ENCODE measurements at regions not wholly inside any gene's neighbourhood (a gene's known extent, or its start where the extent isn't known, plus 50 kb on each side); places are given as distances from the start of the nearest gene placed in this dataset.

DNA sequence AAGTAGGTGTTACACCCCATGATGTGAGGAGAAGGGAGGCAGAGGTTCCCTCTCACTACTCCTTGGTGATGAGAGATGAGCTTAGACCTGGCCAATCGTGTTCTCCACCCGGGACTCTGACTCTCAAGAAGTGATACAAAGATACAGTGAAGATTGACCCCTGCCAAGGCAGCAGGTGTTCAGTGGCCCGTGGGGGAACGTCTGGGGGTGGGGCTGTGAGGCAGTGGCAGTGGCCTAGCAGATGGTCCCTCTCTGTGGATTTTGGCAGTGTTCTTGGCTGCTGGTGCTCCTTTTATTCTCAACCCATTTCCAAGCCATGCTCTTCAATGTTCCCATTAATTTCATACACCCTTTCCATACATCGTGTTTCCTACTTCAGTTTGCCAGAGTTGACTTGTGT is 120.4 kb upstream of the NEDD4L start:
- TF ChIP-seq, protein P1, sequence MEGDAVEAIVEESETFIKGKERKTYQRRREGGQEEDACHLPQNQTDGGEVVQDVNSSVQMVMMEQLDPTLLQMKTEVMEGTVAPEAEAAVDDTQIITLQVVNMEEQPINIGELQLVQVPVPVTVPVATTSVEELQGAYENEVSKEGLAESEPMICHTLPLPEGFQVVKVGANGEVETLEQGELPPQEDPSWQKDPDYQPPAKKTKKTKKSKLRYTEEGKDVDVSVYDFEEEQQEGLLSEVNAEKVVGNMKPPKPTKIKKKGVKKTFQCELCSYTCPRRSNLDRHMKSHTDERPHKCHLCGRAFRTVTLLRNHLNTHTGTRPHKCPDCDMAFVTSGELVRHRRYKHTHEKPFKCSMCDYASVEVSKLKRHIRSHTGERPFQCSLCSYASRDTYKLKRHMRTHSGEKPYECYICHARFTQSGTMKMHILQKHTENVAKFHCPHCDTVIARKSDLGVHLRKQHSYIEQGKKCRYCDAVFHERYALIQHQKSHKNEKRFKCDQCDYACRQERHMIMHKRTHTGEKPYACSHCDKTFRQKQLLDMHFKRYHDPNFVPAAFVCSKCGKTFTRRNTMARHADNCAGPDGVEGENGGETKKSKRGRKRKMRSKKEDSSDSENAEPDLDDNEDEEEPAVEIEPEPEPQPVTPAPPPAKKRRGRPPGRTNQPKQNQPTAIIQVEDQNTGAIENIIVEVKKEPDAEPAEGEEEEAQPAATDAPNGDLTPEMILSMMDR (IDR thresholded peaks at IDR 0.05), result no peak
- no peak for TF ChIP-seq POLR2A (IDR thresholded peaks at IDR 0.05)
- TF ChIP-seq EP300 (IDR thresholded peaks at IDR 0.05), result no peak
